ENCODE measurements at regions not wholly inside any gene's neighbourhood (a gene's known extent, or its start where the extent isn't known, plus 50 kb on each side); places are given as distances from the start of the nearest gene placed in this dataset.

GRCh38 chr10:33822774-33823173 lies 488.3 kb upstream of the NRP1 start:
- Histone ChIP-seq H3K4me1 (no peaks in the 10 kb centered on the region), H3K9me3 (no peaks in the 10 kb centered on the region), H3K27me3 (no peaks in the 10 kb centered on the region), H3K27ac (no peak overlapping the region), H3K36me3 (no peaks in the 10 kb centered on the region), H3K4me3 (no peak overlapping the region)
- FAIRE-seq (no peak), DNase-seq (no peak), ATAC-seq (no peak)
- intact Hi-C loops (cut with DNase I) = no loop called here
- WGBS, 2 donors = 90% methylated on average over 3 of the region's 3 CpGs
- TF ChIP-seq, protein P1, sequence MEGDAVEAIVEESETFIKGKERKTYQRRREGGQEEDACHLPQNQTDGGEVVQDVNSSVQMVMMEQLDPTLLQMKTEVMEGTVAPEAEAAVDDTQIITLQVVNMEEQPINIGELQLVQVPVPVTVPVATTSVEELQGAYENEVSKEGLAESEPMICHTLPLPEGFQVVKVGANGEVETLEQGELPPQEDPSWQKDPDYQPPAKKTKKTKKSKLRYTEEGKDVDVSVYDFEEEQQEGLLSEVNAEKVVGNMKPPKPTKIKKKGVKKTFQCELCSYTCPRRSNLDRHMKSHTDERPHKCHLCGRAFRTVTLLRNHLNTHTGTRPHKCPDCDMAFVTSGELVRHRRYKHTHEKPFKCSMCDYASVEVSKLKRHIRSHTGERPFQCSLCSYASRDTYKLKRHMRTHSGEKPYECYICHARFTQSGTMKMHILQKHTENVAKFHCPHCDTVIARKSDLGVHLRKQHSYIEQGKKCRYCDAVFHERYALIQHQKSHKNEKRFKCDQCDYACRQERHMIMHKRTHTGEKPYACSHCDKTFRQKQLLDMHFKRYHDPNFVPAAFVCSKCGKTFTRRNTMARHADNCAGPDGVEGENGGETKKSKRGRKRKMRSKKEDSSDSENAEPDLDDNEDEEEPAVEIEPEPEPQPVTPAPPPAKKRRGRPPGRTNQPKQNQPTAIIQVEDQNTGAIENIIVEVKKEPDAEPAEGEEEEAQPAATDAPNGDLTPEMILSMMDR (IDR thresholded peaks at IDR 0.05) = no peak

- Histone ChIP-seq H3K36me3 (no peaks in the 10 kb centered on the region), H3K4me1 (no peaks in the 10 kb centered on the region), H3K4me3 (no peak overlapping the region), H3K27me3 (no peaks in the 10 kb centered on the region), H3K27ac (no peak overlapping the region), H3K9me3 (no peaks in the 10 kb centered on the region)
- no peak for ATAC-seq
- TF ChIP-seq, protein P1 (IDR thresholded peaks at IDR 0.05) = no peak
- no peak for FAIRE-seq
- no peak for DNase-seq
- WGBS, 2 donors = 89 to 91% methylated on average over 4 of the region's 4 CpGs
- intact Hi-C loops (cut with DNase I) = no loop called here
Measured at GRCh38 chr10:33820531-33820930, 486.1 kb upstream of the NRP1 start.

DNA sequence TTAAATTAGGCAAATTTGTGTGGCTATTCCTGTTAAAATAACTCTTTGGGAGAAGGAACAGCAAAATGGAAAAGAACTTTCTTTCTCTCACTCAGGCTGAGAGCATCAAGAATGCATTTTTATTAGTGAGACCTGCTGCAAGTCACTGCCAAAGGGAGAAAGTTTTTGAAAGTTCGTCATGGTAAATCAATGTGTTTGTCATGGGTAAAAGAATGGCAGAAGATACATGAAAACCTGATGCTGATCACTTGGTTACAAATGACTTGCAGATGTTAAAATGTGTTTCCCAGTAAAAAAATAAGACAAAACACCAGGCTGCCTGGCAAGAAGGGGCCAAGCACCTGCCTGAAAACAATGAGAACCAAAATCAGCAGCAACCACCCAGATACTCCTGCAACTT lies 484.7 kb upstream of the NRP1 start:
- no peaks in the 10 kb centered on the region for H3K36me3 ChIP-seq
- H3K4me1 ChIP-seq = no peaks in the 10 kb centered on the region
- WGBS, 2 donors = 49 to 55% methylated on average over 1 of the region's 1 CpG
- intact Hi-C loops (cut with DNase I) = no loop called here
- FAIRE-seq (no peak), ATAC-seq (no peak), DNase-seq (no peak)
- H3K9me3 ChIP-seq = no peaks in the 10 kb centered on the region
- H3K27me3 ChIP-seq = no peaks in the 10 kb centered on the region
- TF ChIP-seq, protein P1 (IDR thresholded peaks at IDR 0.05) = no peak
- H3K4me3 ChIP-seq = no peak overlapping the region
- no peak overlapping the region for H3K27ac ChIP-seq

GRCh38 chr10:33818343-33818742 lies 483.9 kb upstream of the NRP1 start:
- Histone ChIP-seq H3K36me3 (no peaks in the 10 kb centered on the region), H3K4me1 (no peaks in the 10 kb centered on the region), H3K9me3 (no peaks in the 10 kb centered on the region), H3K27ac (no peak overlapping the region), H3K4me3 (no peak overlapping the region), H3K27me3 (no peaks in the 10 kb centered on the region)
- no peak for ATAC-seq
- intact Hi-C loops (cut with DNase I) = no loop called here
- TF ChIP-seq, protein P1 (IDR thresholded peaks at IDR 0.05) = no peak
- WGBS, 2 donors = 75 to 98% methylated on average over 2 of the region's 2 CpGs
- FAIRE-seq = no peak
- DNase-seq = no peak

GRCh38 chr10:33817605-33818004 lies 483.1 kb upstream of the NRP1 start:
- H3K4me3 ChIP-seq = no peak overlapping the region
- TF ChIP-seq, protein P1 (IDR thresholded peaks at IDR 0.05) = no peak
- H3K9me3 ChIP-seq = no peaks in the 10 kb centered on the region
- no peaks in the 10 kb centered on the region for H3K4me1 ChIP-seq
- ATAC-seq = no peak
- 78 to 83% methylated on average over 3 of the region's 3 CpGs for WGBS, 2 donors
- no peaks in the 10 kb centered on the region for H3K27me3 ChIP-seq
- no peak for DNase-seq
- no peaks in the 10 kb centered on the region for H3K36me3 ChIP-seq
- no peak overlapping the region for H3K27ac ChIP-seq
- intact Hi-C loops (cut with DNase I) = no loop called here
- FAIRE-seq = no peak
